AG04450 (cell line): ENCODE measurements at regions not wholly inside any gene's neighbourhood (a gene's known extent, or its start where the extent isn't known, plus 50 kb on each side); places are given as distances from the start of the nearest gene placed in this dataset.

ENCODE experiments used
- CTCF ChIA-PET: fragments of 300-600, 350-600 bp; formaldehyde crosslinking; extraction: SDS; loops from one replicate; lab custom pipeline; 2022; ENCODE audit warnings: antibody characterized with exemption, inconsistent platforms; lab: Charles Lee
- POLR2A ChIA-PET: fragments of 350-600 bp; formaldehyde crosslinking; extraction: SDS; loops from one replicate; lab custom pipeline; 2021; ENCODE audit warnings: antibody characterized with exemption, inconsistent platforms; lab: Yijun Ruan, JAX
- DNase-seq: peaks from one replicate; pipeline ENCODE4 v3.0.0-alpha.2; 2011; ENCODE audit warnings: low read depth, low spot score
- H3K27ac ChIP-seq: one replicate; pipeline ENCODE4 v1.5.1; 2012; ENCODE audit warnings: low read depth, low read length, control low read depth
- H3K27me3 ChIP-seq: one replicate; pipeline ENCODE4 v1.6.0; 2012; ENCODE audit warnings: low read length; ENCODE audit not compliant: control insufficient read depth, insufficient read depth
- H3K4me3 ChIP-seq: 2 replicates; pipeline ENCODE4 v1.5.1; 2011; ENCODE audit warnings: mild to moderate bottlenecking, low read depth, low read length, control low read depth
- H3K9me3 ChIP-seq: 2 replicates; pipeline ENCODE4 v1.5.1; 2012; ENCODE audit warnings: low read length; ENCODE audit not compliant: control insufficient read depth, insufficient read depth
- TF ChIP-seq, protein P1 (sequence below): IDR thresholded peaks from 2 replicates; pipeline ENCODE4 v1.5.1; 2011; ENCODE audit warnings: low read depth, low read length, control low read depth, inconsistent platforms

GRCh38 chr1:188857526-188858087, 1620.1 kb downstream of the BRINP3 start:
- Histone ChIP-seq H3K27ac (no peak overlapping the region), H3K9me3 (peaks cover 8% of the 10 kb centered on the region; the same call in 1 of the 2 replicates), H3K4me3 (no peak overlapping the region), H3K27me3 (no peaks in the 10 kb centered on the region)
- DNase-seq = no peak
- TF ChIP-seq, protein P1, sequence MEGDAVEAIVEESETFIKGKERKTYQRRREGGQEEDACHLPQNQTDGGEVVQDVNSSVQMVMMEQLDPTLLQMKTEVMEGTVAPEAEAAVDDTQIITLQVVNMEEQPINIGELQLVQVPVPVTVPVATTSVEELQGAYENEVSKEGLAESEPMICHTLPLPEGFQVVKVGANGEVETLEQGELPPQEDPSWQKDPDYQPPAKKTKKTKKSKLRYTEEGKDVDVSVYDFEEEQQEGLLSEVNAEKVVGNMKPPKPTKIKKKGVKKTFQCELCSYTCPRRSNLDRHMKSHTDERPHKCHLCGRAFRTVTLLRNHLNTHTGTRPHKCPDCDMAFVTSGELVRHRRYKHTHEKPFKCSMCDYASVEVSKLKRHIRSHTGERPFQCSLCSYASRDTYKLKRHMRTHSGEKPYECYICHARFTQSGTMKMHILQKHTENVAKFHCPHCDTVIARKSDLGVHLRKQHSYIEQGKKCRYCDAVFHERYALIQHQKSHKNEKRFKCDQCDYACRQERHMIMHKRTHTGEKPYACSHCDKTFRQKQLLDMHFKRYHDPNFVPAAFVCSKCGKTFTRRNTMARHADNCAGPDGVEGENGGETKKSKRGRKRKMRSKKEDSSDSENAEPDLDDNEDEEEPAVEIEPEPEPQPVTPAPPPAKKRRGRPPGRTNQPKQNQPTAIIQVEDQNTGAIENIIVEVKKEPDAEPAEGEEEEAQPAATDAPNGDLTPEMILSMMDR = no peak
- ChIA-PET POLR2A (no interaction called here), CTCF (interaction anchor here (0.6 kb wide), 1 partner anchor 76 kb away, joined by 3 read pairs; no protein-coding TSS in a partner anchor)

- no peak overlapping the region for H3K4me3 ChIP-seq
- no peak overlapping the region for H3K27ac ChIP-seq
- TF ChIP-seq, protein P1 = no peak
- no peaks in the 10 kb centered on the region for H3K9me3 ChIP-seq
- ChIA-PET POLR2A (no interaction called here), CTCF (no interaction called here)
- H3K27me3 ChIP-seq = no peaks in the 10 kb centered on the region
- no peak for DNase-seq
Measured at GRCh38 chr1:188867614-188868013, 1610.0 kb downstream of the BRINP3 start.

GRCh38 chr1:188871164-188871563, 1606.5 kb downstream of the BRINP3 start:
- POLR2A ChIA-PET = no interaction called here
- CTCF ChIA-PET = no interaction called here
- Histone ChIP-seq H3K27ac (no peak overlapping the region), H3K9me3 (no peaks in the 10 kb centered on the region), H3K27me3 (no peaks in the 10 kb centered on the region), H3K4me3 (no peak overlapping the region)
- DNase-seq = no peak
- TF ChIP-seq, protein P1 = no peak

DNA sequence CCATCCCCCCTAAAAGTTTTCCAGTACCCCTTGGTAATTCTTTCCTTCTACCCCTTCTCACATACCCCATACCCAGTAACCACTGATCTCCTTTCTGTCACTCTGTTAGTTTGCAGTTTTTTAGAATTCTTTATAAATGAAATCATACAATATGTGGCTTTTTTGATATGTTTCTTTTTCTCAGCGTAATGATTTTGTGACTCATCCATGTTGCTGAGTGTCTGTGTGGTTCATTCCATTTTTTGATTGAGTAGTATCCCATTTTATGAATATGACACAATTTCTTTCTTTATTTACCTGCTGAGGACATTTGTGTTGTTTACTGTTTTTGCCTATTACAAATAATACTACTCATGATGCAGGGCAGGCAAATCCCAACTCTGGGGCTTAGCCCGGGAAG, 1605.3 kb downstream of the BRINP3 start:
- Histone ChIP-seq H3K27me3 (no peaks in the 10 kb centered on the region), H3K27ac (no peak overlapping the region), H3K9me3 (no peaks in the 10 kb centered on the region), H3K4me3 (no peak overlapping the region)
- no peak for DNase-seq
- ChIA-PET POLR2A (no interaction called here), CTCF (no interaction called here)
- TF ChIP-seq, protein P1 = no peak

DNA sequence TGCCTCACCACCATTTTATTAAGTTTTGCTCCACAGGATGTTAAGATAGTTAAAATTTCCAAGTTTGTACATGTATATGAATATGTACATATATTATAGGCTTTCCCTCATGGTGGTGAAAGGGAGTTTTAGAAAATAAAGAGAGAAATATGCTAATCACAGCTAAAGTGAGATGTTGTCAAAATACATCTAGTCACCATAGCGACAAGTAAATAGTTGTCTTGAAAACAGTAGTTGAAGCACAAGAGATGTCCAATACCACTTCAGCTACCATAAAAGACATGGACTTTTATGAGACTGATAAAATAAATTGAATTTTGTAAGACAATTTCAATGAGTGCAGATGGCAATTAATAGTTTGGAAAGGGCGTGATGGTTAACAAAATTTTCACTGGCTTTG, 1600.0 kb downstream of the BRINP3 start:
- ChIA-PET CTCF (no interaction called here), POLR2A (no interaction called here)
- Histone ChIP-seq H3K4me3 (no peak overlapping the region), H3K27me3 (no peaks in the 10 kb centered on the region), H3K27ac (no peak overlapping the region), H3K9me3 (no peaks in the 10 kb centered on the region)
- no peak for DNase-seq
- TF ChIP-seq, protein P1 = no peak
